HCT116 (cell line): ENCODE measurements at regions not wholly inside any gene's neighbourhood (a gene's known extent, or its start where the extent isn't known, plus 50 kb on each side); places are given as distances from the start of the nearest gene placed in this dataset.

Experiments
- ATAC-seq: fragments of 200-7000 bp; cut with Tn5 transposase; 2 replicates; pipeline ENCODE4 v1.9.1; 2020; ENCODE audit warnings: mild to moderate bottlenecking, moderate library complexity
- BruUV-seq: library from RNA; stranded (reverse); fragments of 400-500 nt; replicated peaks from 2 replicates; lab custom pipeline; 2021; lab: Mats Ljungman, UMichigan
- CTCF ChIA-PET: fragments of 300-600 bp; sonication (Branson Sonifier 250); formaldehyde crosslinking; loops from one replicate; lab custom pipeline; 2021; ENCODE audit warnings: antibody characterized with exemption; lab: Charles Lee
- POLR2A ChIA-PET: fragments of 300-600, 350-600 bp; sonication (Branson Sonifier 250); formaldehyde crosslinking; loops from one replicate; lab custom pipeline; 2021; ENCODE audit warnings: antibody characterized with exemption; lab: Charles Lee
- RAD21 ChIA-PET, 2 experiments: fragments of 300-600 bp; sonication (Branson Sonifier 250); formaldehyde crosslinking; loops; one replicate each; lab custom pipeline; 2023; ENCODE audit warnings: low total read pairs in 2 of 2; ENCODE audit not compliant: uncharacterized antibody in 2 of 2, unreplicated experiment in 2 of 2, low non-redundant PET in 1 of 2; lab: Charles Lee
- DNase-seq: peaks from one replicate; pipeline ENCODE4 v3.0.0-alpha.2; 2010; ENCODE audit warnings: low read depth, low spot score
- H2AFZ ChIP-seq: fragments of 200-600 bp; shearing (Covaris generic), sonication (generic); 2 replicates; pipeline ENCODE4 v1.6.1; 2017; ENCODE audit warnings: low read depth, mixed run types, mixed read lengths, antibody characterized with exemption, low read length; ENCODE audit not compliant: poor library complexity, severe bottlenecking
- H3K27ac ChIP-seq: 2 replicates; pipeline ENCODE4 v1.5.1; 2012; ENCODE audit warnings: low read depth, low read length
- H3K27me3 ChIP-seq: fragments of 200-600 bp; sonication (generic); 2 replicates; pipeline ENCODE4 v1.6.1; 2016; ENCODE audit warnings: mixed run types, low read length, mixed read lengths; ENCODE audit not compliant: insufficient read depth
- H3K36me3 ChIP-seq, 2 experiments: fragments of 200-500 bp in 1 of 2; fragments of 200-600 bp in 1 of 2; sonication (Bioruptor generic) in 1 of 2; sonication (generic) in 1 of 2; 2 replicates each; pipeline versions ENCODE4 v1.5.1 to v1.6.1; 2014 to 2016; ENCODE audit warnings: low read length in 2 of 2, inconsistent platforms in 1 of 2, mixed read lengths in 1 of 2, mixed run types in 1 of 2; ENCODE audit not compliant: insufficient read depth in 2 of 2, control insufficient read depth in 1 of 2
- H3K4me1 ChIP-seq, 2 experiments: fragments of 200-600 bp in 1 of 2; sonication (generic) in 1 of 2; 2 replicates each; pipeline versions ENCODE4 v1.5.1 to v1.6.1; 2012 to 2017; ENCODE audit warnings: low read length in 2 of 2, inconsistent platforms in 1 of 2, mild to moderate bottlenecking in 1 of 2, mixed read lengths in 1 of 2, mixed run types in 1 of 2, moderate library complexity in 1 of 2; ENCODE audit not compliant: insufficient read depth in 2 of 2, control insufficient read depth in 1 of 2
- H3K4me2 ChIP-seq: fragments of 200-600 bp; sonication (generic); 2 replicates; pipeline ENCODE4 v1.6.1; 2017; ENCODE audit warnings: mixed run types, low read length, mixed read lengths
- H3K4me3 ChIP-seq, 2 experiments: fragments of 200-600 bp in 1 of 2; sonication (generic) in 1 of 2; replicated peaks in 1 of 2; 2 replicates each; pipeline ENCODE4 v1.5.1; 2011 to 2016; ENCODE audit warnings: low read length in 2 of 2, control low read depth in 1 of 2, low read depth in 1 of 2, mild to moderate bottlenecking in 1 of 2, mixed read lengths in 1 of 2, mixed run types in 1 of 2
- H3K79me2 ChIP-seq: fragments of 200-600 bp; sonication (generic); 2 replicates; pipeline ENCODE4 v1.6.1; 2017; ENCODE audit warnings: mild to moderate bottlenecking, mixed run types, low read length, moderate library complexity, mixed read lengths; ENCODE audit not compliant: insufficient read depth
- H3K9ac ChIP-seq: fragments of 200-600 bp; sonication (generic); 2 replicates; pipeline ENCODE4 v1.6.1; 2016; ENCODE audit warnings: low read length, mixed read lengths
- H3K9me2 ChIP-seq: fragments of 200-600 bp; sonication (generic), shearing (Covaris generic); 2 replicates; pipeline ENCODE4 v1.6.1; 2017; ENCODE audit warnings: mixed run types, mild to moderate bottlenecking, moderate library complexity; ENCODE audit not compliant: insufficient read depth
- H3K9me3 ChIP-seq, 2 experiments: fragments of 200-500 bp in 1 of 2; fragments of 200-600 bp in 1 of 2; sonication (Bioruptor generic) in 1 of 2; sonication (generic) in 1 of 2; 2 replicates each; pipeline ENCODE4 v1.6.1; 2014 to 2017; ENCODE audit warnings: low read length in 2 of 2, mixed read lengths in 2 of 2, inconsistent platforms in 1 of 2, low read depth in 1 of 2, mild to moderate bottlenecking in 1 of 2, mixed run types in 1 of 2, moderate library complexity in 1 of 2; ENCODE audit not compliant: control insufficient read depth in 1 of 2, insufficient read depth in 1 of 2
- H4K20me1 ChIP-seq: fragments of 200-600 bp; sonication (generic), shearing (Covaris generic); 2 replicates; pipeline ENCODE4 v1.6.1; 2017; ENCODE audit warnings: mixed run types, mild to moderate bottlenecking, moderate library complexity; ENCODE audit not compliant: insufficient read depth
- ATF3 ChIP-seq: IDR thresholded peaks from 2 replicates; pipeline ENCODE4 v1.6.1; 2012
- CBX3 ChIP-seq: IDR thresholded peaks from 2 replicates; pipeline ENCODE4 v1.6.1; 2012; ENCODE audit warnings: low read depth
- CTCF ChIP-seq, 3 experiments: fragments of 200-600 bp in 1 of 3; sonication (generic) in 1 of 3; IDR thresholded peaks in 2 of 3; conservative IDR thresholded peaks in 1 of 3; 2 replicates each; pipeline ENCODE4 v1.5.1; 2012 to 2017; ENCODE audit warnings: low read depth in 2 of 3, low read length in 2 of 3, antibody characterized with exemption in 1 of 3, borderline replicate concordance in 1 of 3, control low read depth in 1 of 3, mild to moderate bottlenecking in 1 of 3, mixed read lengths in 1 of 3, mixed run types in 1 of 3, moderate library complexity in 1 of 3; ENCODE audit not compliant: insufficient read depth in 1 of 3
- ELF1 ChIP-seq: IDR thresholded peaks from 2 replicates; pipeline ENCODE4 v1.6.1; 2012; ENCODE audit warnings: low read depth, borderline replicate concordance
- EZH2 ChIP-seq: fragments of 200-600 bp; sonication (generic); IDR thresholded peaks from 2 replicates; pipeline ENCODE4 v1.6.1; 2017; ENCODE audit warnings: antibody characterized with exemption, mixed run types
- FOSL1 ChIP-seq: IDR thresholded peaks from 2 replicates; pipeline ENCODE4 v1.6.1; 2012; ENCODE audit warnings: low read depth
- MAX ChIP-seq: IDR thresholded peaks from 2 replicates; pipeline ENCODE4 v1.6.1; 2012
- POLR2AphosphoS5 ChIP-seq: IDR thresholded peaks from 2 replicates; pipeline ENCODE4 v1.6.1; 2011; ENCODE audit warnings: mild to moderate bottlenecking, low read depth, low read length, moderate library complexity
- RAD21 ChIP-seq: IDR thresholded peaks from 2 replicates; pipeline ENCODE4 v1.6.1; 2012; ENCODE audit warnings: low read depth, mild to moderate bottlenecking
- REST ChIP-seq: IDR thresholded peaks from 2 replicates; pipeline ENCODE4 v1.6.1; 2012; ENCODE audit warnings: low read depth
- SIN3A ChIP-seq: IDR thresholded peaks from 2 replicates; pipeline ENCODE4 v1.6.1; 2012; ENCODE audit warnings: low read depth
- SP1 ChIP-seq: IDR thresholded peaks from 2 replicates; pipeline ENCODE4 v1.6.1; 2012; ENCODE audit warnings: low read depth
- SRF ChIP-seq: IDR thresholded peaks from 2 replicates; pipeline ENCODE4 v1.6.1; 2012; ENCODE audit warnings: low read depth
- TCF7L2 ChIP-seq: IDR thresholded peaks from 2 replicates; pipeline ENCODE4 v1.7.0; 2011; ENCODE audit warnings: borderline replicate concordance, inconsistent platforms; ENCODE audit not compliant: insufficient read depth, insufficient read length; ENCODE audit errors: extremely low read depth
- YY1 ChIP-seq: IDR thresholded peaks from 2 replicates; pipeline ENCODE4 v1.6.1; 2011; ENCODE audit warnings: low read length, low read depth, moderate library complexity, mild to moderate bottlenecking; ENCODE audit not compliant: insufficient replicate concordance; ENCODE audit errors: extremely low read depth
- ZBTB33 ChIP-seq: IDR thresholded peaks from 2 replicates; pipeline ENCODE4 v1.6.1; 2011; ENCODE audit warnings: mild to moderate bottlenecking, low read length, moderate library complexity; ENCODE audit not compliant: insufficient replicate concordance; ENCODE audit errors: extremely low read depth
- ZFX ChIP-seq: fragments of 450-650 bp; IDR thresholded peaks from 2 replicates; pipeline ENCODE4 v1.6.1; 2017
- ZNF274 ChIP-seq: fragments of 200-500 bp; sonication (Bioruptor generic); IDR thresholded peaks from 2 replicates; pipeline ENCODE4 v1.6.1; 2014; ENCODE audit warnings: mild to moderate bottlenecking, low read depth, low read length, inconsistent platforms
- intact Hi-C: fragments of 100-400 bp; cut with micrococcal nuclease; formaldehyde crosslinking; loops from 2 replicates; pipeline ENCODE4 v1.10.0; 2022

- no peak for TF ChIP-seq ATF3
- TF ChIP-seq, all 23 proteins: peak for 0
Observed at GRCh38 chr13:83355041-83355440, 527.2 kb downstream of the SLITRK1 start (continued).

GRCh38 chr13:83352391-83352790, 529.9 kb downstream of the SLITRK1 start:
- no peaks in the 10 kb centered on the region for H3K36me3 ChIP-seq
- intact Hi-C loops, result no loop called here
- CTCF ChIA-PET, result no interaction called here
- ATAC-seq (no peak), DNase-seq (no peak)
- no peaks in the 10 kb centered on the region for H3K9me3 ChIP-seq
- no peak overlapping the region for H3K4me3 ChIP-seq
- no peaks in the 10 kb centered on the region for H4K20me1 ChIP-seq
- no peak overlapping the region for H2AFZ ChIP-seq
- H3K9ac ChIP-seq, result no peak overlapping the region
- POLR2A ChIA-PET, result no interaction called here
- RAD21 ChIA-PET, result no interaction called here
- no peak for TF ChIP-seq CTCF (IDR thresholded peaks at IDR 0.05 in 2 of 3, conservative IDR thresholded peaks at IDR 0.05 in 1 of 3; ENCODE audit: borderline replicate concordance in 1 of 3, insufficient read depth in 1 of 3, low read depth in 2 of 3, low read length in 2 of 3)
- no peak for TF ChIP-seq FOSL1
- no peak for TF ChIP-seq RAD21
- no peak for TF ChIP-seq MAX
- no peak for TF ChIP-seq SRF
- TF ChIP-seq ATF3, result no peak
- no peak for TF ChIP-seq TCF7L2
- TF ChIP-seq ZFX, result no peak
- TF ChIP-seq SP1, result no peak
- no peak for TF ChIP-seq POLR2AphosphoS5
- no peak for TF ChIP-seq EZH2
- TF ChIP-seq ELF1, result no peak
- TF ChIP-seq ZNF274, result no peak
- TF ChIP-seq REST, result no peak
- no peak for TF ChIP-seq YY1
- no peak for TF ChIP-seq ZBTB33
- no peak for TF ChIP-seq CBX3
- TF ChIP-seq SIN3A, result no peak
- H3K9me2 ChIP-seq, result no peaks in the 10 kb centered on the region
- H3K27me3 ChIP-seq, result no peaks in the 10 kb centered on the region
- no peak overlapping the region for H3K27ac ChIP-seq
- H3K4me1 ChIP-seq, result no peaks in the 10 kb centered on the region
- no peaks in the 10 kb centered on the region for H3K79me2 ChIP-seq
- no TSS peak for BruUV-seq
- H3K4me2 ChIP-seq, result no peak overlapping the region
